HG03520 (cell line): ENCODE measurements at regions not wholly inside any gene's neighbourhood (a gene's known extent, or its start where the extent isn't known, plus 50 kb on each side); places are given as distances from the start of the nearest gene placed in this dataset.

Experiments
- ATAC-seq: cut with Tn5 transposase; IDR thresholded peaks from one replicate; pipeline ENCODE4 v1.9.1; 2021; ENCODE audit warnings: mild to moderate bottlenecking, moderate library complexity; ENCODE audit not compliant: unreplicated experiment

DNA sequence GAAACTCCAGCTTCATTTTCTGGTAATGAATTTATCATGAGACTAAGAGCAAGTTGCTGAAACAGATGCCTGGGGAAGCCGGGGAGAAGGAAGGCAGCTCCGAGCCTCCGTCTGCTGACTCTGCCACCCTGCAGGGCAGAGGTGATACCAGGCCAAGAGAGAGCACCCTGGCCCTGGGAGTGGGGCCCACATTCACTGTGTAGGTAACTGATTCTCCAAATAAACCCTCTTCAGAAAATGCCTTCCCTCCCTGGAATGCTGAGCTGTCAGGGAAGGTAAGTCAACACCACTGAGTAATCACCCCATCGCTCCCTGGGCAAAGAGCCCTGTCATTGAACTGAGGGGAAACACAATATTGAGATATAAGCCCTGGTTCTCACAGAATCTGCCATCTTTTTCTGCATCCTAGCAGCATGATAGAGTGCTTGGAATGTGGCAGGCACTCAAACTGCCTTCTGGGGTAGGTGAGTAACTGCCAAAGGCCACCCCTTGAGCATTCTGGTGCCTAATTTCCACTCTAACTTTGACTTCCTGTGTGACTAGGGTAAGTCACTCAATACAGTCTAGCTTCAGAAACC lies 147.6 kb downstream of the SPATA19 start:
- ATAC-seq = no peak

DNA sequence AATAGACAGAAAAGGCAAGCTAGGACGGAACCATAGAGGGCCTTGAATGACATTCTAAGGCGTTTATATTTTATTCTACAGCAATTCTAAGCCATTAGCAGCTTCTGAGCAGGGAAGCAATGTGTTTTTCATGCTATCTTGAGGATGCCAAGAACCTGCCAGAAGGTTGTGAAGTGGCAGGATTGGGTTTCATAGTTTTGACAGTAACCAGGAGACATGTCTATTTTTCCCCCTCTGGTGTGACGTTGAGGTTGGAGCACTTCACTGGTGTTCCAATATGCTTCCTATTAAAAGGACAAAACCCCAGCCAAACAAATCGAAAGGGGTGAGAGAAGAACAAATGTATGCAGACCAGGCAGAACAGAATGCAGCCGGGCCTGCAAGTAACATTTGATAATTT lies 148.2 kb downstream of the SPATA19 start:
- ATAC-seq = no peak

DNA sequence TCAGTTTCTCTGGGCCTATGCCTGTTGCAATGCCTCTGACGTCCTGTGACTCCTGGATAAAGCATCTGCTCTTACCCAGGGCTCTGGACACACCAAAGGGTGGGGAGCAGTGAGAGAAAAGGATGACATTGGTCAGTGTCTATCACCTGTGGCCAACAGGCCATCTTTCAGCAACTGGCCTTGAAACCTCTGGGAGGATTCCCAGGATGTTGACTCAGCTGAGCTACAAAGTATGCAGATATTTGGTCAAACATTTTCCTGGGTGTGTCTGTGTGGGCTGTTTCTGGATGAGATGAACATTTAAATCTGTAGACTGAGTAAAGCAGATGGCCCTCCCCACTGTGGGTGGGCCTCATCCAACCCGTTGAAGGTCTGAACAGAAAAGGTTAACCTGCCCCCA lies 149.9 kb downstream of the SPATA19 start:
- no peak for ATAC-seq

DNA sequence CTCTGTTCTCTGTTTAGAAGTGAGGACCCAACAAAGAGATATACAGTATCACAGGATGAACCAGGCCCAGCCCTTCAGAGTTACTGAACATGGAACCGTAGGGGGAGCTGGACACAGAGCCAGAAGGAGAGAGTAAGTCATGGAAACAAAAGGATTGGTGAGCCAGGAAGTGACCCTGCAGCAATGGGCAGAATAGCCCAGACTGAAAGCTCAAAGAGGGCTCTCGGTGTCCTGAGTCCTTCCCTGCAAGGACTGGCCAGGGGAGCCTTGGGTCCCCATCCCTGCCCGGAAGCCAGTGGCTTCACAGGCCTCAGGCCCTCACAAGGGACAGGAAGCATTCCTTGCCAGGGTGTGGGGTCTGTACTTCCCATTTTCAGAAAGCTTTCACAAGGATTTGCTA lies 150.6 kb downstream of the SPATA19 start:
- no peak for ATAC-seq

DNA sequence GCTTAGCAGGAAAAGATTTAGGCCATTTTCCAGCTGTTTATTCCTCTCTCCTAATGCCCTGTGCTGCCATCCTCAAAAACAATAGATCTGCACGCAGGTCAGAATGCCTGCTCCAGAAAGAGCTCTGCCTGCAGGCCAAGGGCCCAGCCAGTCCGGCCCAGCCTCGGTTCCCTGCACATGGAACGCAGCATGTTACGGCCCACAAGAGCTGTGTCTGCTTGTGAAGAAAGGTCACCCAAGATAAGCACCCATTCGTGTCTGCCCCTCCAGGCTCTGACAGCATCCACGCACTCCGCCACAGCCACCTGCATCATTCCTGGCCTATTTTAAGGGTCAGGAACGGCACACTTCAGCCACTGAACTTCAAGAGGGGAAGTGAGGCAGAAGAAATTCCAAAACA lies 152.2 kb downstream of the SPATA19 start:
- no peak for ATAC-seq

DNA sequence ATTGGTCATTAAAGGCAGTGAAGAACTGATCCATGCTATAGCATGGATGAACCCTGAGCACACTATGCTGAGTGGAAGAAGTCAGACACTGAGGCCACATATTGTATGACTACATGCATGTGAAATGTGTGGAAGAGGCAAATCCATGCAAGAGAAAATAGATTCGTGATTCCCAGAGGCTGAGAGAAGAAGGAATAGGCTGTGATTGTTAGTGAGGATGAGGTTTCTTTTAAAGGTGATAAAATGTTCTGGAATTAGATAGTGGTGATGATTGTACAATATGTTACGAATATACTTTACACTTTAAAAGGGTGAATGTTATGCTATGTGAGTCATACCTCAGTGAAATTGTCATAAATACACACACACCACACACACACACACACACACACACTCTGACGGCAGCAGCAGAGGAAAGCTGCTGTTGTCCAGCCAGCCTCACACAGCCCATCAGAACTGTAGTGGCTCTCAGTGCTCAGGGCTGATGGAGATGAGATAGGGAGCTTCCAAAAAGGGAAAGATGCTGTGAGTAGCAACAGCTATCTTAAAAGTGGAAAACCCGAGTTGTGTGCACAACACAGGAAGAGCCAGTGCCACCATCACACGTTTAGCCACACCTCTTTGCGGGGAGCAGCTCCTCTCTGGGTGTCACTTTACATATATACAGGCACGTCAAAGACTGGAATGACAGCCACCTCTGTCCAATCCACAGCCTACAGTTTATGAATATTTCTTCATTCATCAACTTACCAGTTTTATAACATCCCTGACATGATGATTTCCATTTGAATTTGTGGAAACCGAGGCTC lies 153.0 kb downstream of the SPATA19 start:
- ATAC-seq = no peak

DNA sequence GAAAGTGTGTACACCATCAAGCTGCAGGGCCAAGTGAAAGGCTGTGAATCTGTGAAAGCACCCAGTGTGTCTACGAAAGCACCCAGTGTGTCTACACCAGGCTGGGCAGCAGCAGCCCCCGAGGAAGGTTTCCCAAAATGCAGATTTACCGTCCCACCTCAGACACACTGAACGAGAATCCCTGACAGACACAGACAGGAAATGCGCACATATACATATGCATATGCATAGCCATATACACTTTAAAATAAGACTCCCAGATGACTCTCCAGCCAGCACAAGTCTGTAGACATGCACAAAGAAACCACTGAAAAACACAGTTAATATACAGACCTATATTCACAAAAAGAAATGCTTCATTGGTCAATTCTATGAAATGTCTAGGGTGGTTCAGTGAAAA lies 155.5 kb upstream of the OPCML start:
- no peak for ATAC-seq

DNA sequence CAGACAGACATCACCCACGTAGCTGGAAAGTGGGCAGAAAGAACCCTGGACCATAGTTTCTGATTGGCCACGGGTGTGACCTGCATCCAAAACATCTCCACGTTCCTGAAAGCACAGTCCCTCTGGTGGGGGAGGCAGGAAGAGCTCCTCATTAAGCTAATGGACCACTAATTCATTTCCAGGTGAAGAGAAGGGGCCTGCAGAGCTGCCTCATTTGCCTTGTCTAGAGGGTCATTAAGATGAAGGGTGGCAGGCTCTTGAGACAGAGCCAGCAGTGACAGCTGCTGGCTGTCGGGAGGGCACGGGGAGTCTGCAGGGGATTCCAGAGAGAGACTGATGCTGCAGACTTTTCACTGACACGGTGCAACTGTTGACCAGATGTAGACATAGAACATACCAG lies 149.6 kb upstream of the OPCML start:
- no peak for ATAC-seq

DNA sequence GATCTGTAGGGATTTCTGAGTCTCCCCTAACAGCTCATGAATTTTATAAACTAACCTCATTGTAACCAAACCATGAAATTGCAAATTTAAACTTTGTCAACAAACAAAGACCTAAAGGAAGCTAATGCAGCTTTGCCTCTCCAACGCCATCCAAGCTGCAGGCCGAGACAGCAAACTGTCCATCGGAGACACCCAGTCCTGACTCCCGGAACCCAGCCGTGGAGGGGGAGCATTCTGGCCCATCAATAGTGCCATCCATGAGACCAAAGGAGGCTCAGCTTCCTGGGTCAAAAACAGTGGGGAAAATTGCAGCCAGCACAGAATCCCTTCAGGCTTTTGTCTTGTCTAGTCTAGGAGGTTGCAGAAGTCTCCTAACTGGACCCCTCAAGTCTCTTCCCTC lies 147.6 kb upstream of the OPCML start:
- no peak for ATAC-seq

DNA sequence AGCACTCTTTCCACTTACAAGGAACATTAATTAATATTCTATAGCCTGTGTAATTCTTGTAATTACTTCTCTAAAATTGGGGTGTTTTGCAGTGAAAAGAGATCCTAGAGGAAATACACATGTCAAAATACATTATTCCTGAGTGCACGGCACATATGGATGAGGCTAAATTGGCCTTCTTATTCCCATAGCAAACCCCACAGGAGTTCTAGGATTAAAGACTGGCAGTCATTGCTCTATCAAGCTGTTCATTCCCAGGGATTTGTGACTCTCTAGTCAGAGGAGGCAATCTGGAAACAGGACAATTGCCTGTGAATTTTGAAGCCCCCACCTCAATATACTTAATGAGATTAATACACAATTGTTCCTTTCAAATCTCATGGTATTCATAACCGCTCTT lies 145.9 kb upstream of the OPCML start:
- no peak for ATAC-seq

DNA sequence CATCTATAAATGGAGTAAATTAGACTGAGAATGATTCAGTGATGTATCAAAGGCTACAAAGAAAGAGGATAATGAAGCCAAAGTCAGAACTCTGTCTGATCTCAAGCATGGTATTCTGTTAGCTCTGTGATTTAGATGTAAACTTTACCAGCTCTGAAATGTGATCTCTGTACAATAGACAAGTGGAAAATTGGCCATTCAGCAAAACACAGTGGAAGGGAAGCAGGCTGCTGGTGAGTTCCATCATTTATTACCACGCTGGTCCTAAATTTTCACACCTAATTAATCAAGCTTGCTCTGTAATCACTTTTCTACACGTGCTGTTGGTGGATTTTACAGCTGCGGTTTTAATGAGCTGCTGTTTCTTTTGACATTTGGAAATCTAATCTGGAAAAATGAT lies 145.1 kb upstream of the OPCML start:
- ATAC-seq = no peak

DNA sequence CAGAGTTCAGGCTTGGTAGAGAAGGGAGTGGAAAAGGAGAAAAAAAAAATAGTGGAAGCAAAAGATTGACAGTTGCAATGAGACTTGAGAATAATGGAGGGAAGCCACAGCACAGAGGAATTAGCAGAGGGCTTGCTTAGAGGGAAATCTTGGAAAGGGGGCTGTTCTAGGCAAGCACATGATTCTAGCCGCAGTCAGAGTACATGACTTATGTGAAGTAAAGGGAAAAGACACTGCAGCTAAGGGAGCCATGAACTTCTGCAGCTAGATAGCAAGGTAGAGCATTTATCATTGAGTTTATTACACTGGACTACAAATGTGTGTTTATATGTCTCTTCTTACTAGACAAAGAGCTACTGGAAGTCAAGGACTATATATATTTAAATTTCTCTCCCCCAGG lies 144.0 kb upstream of the OPCML start:
- no peak for ATAC-seq

DNA sequence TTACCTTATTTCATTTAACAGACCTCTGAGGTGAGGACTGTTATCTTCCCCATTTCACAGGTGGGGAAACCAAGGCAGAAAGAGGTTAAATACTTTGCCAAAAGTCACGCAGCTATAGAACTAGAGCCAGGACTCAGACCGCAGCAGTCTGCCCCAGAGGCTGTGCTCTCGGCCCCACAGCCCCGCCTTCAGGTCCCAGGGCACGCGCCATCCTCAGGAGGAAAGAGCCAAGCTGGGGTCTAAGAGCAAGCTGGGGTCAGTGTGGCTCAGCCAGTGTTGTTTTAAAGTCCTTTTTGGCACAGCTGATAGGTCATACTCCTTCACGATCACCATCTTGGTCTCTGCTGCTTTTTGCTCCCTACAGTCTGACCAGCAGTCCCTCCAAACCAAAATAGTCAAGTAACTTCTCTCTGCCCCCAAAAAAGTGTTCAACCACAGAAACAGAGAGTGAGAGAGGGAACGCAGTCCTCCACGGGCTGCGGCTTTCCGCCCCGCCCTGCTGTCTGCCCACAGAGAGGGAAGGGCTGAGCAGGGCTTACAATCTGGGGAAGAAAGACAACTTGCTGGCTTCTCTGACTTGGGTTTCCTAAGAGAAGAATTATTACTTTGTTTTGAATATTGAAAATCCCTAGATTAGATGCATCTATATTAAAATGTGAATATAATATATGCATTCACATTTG lies 137.2 kb upstream of the OPCML start:
- ATAC-seq = peak; percentile 44

DNA sequence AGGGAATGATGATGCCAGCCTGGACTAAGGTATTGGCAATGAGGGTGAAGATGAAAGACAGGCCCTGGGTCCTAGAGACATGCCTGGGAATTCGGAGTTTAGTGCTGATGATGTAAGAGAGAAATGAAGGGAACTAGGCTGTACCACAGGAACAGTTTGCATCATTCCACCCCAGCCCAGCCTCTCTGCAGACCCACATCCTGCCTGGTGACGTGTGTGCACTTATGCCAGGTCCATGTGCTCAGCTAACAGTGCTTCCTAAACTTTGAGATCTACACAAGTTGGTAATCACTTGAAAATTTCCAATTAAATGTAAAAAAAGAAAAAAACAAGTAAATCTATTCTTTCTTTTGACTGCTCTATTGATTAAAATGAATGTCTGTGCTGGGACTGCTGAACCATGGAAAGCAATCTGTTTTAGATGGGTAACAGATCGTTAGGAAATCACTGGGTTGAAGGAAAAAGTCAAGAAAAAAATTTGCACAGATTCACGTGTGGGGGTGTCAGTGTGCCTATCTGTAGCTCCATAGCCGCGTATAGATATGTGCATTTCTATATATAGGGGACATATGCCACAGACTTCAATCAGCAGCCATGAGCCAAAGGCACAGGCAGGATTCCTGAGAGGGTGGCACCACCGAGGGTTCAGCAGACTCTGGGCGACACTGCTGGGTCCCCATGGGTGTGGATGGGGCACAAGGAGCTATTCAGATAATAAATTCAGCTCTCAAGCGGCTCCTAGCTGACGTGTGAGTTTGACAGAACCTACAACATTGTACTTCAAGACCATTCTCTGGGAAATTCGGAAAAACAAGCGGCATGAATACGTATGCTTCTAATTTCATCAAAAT lies 131.1 kb upstream of the OPCML start:
- ATAC-seq = no peak

DNA sequence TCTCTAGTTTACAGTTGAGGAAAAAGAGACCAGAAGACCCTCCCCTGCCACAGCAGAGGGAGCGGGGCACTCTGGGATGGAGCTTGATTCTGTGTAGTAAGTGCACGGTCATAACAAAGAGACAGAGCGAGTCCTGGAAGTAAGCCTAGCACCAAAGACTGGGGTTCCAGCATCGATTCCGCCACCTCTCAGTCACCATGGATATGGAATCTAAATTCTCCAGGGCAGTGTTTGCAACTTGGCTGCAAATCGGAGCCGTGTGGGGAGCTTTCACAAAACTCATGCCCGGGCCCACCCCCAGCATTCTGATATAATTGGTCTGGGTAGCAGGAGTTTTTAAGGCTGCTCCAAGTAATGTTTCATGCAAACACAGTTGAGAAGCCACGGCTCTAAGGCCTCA lies 129.5 kb upstream of the OPCML start:
- no peak for ATAC-seq

DNA sequence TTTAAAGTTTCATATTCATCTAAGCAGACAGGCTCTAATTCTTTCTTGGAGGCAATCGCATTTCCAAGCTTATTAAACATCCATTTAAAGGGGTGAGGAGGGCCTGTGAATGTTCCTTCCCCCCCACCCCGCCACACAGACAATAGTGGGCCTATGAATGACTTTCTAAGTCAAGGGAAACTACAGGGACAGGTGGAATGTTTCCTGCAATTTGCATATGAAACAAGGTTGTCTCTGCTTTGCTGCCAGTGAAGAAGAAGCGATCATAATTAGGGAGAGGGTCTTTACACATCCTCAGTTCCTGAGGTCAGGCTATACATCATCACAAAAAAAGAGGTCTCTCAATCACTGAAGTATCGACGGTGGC lies 127.9 kb upstream of the OPCML start:
- ATAC-seq = no peak

DNA sequence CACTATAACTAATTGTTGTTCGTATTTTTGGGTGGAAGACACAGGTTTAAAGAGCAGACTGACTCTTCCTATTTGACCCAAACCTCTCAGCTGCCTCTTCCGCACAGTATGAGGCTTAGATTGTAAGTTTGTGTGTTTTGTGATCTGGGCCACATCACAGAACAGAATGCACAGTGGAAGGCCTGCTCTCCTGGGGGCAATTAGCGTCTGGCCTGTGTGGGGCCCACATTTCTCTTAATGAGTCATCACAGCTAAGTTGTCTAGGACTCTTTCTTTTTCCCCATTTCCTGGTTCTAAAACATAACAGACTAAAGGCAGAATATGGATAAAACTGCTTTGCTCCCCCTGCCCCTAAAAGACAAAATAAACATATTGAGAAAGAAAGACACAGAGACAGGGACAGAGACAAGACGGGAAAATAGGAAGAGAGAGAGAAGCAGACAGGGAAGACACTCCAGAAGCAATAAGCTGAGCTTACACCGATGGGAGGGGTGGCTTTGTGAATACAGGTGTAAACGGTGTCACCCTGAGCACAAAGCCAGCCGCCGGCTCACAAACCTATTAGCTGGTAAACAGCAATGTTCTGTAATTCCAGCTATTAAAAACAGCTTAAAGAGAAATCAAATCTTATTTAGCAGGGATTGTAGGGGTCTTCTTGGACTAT lies 127.4 kb upstream of the OPCML start:
- ATAC-seq = peak; percentile 89

DNA sequence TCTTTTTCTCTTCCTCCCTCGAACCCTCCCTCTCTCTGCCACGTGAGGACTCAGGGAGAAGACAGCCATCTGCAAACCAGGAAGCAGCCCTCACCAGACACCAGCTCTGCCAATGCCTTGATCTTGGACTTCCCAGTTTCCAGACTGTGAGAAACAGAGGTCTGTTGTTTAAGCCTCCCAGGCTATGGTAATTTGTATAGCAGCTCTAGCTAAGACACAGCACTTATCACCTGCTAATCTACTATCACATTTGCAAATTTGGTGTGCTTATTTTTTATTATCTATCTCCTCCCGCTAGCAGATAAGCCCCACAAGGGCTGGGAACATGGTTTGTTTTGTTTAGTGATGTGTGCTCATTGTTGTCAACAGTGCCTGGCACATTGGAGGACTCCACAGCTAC lies 124.8 kb upstream of the OPCML start:
- no peak for ATAC-seq

DNA sequence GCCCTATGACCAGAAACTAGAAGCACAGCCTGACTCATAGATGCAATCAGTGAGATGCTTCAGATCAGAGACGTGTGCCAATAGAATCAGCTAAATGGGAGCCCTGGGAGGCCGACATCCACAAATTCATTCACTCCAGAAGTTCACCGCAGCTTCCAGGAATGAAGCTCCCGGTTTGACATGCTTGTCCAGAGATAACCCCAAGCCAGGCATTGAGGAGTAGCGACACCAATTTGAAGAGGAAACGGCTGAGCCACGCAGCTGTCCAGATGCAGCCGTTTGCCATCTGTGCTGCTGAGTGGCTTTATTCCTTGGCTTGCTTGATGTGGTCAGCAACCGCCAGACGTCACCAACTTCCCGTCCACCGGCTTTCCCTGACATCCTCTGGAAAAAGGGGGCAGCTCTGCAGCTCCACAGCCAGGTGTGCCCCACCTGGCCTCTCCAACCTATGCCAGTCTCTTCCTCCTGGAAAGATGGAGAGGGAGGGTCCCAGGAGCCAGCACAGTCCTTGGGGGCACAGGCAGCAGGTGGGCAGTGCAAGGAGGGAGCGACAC lies 123.9 kb upstream of the OPCML start:
- ATAC-seq = no peak

DNA sequence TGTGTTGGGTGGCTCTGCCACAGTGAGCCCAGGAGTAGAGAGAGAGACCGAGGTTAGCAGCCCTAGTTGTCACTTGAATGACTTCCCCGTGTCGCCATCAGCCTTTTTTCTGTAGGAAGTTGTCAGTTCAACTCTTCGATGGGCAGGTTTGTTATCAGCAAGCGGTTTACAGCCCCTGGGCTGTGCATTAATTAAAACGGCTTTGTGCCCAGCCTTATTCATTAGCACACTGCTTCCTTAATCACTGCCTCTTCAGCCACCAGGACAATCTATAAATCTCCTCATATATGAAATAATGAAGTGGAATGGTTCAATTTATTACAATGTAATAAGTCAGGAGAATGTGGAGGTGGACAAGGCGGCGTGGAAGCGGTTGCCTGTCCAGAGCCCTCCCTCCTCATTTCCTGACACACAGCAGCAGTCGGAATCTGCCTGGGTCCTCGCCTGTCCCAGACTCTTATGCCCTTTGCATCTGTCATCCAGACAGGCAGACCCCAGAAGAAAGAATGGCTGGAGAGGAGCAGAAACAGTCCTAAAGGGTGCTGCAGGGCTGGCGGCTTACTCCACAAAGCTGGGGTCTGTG lies 122.4 kb upstream of the OPCML start:
- no peak for ATAC-seq
